DMS153 (cell line): ENCODE measurements at regions not wholly inside any gene's neighbourhood (a gene's known extent, or its start where the extent isn't known, plus 50 kb on each side); places are given as distances from the start of the nearest gene placed in this dataset.
"Not testable (repeated sequence)": the region's sequence is repeated elsewhere in the genome, so short reads cannot be mapped to it uniquely, and the experiment has no call there.

Experiments used
- DNase-seq: peaks from one replicate; lab custom pipeline; 2025; lab: John Stamatoyannopoulos, UW

DNA sequence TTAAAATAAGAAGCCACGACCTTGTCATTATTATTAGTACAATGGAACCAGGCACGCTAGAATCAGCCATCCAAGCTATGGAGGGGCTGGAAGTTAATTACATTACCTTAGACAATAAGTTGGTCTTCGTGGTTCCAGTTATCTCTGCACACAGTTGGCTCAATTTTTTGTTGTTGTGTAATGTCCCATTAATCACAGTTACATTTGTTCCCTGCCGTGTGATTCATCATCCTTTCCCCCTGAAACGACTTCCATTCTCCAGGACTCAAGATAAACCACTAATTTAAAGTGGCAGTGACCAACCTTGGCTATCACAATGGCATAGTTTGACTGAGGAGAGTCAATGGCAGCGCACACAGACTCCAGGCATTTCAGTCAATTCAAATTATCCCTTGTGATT lies 905.0 kb downstream of the RAB28 start:
- no peak for DNase-seq

- DNase-seq: no peak
Observed at GRCh38 chr4:12576409-12576808, 907.7 kb downstream of the RAB28 start.

- no peak for DNase-seq
Observed at GRCh38 chr4:12573716-12574115, 910.4 kb downstream of the RAB28 start.

- DNase-seq: no peak
Observed at GRCh38 chr4:12562476-12563140, 921.5 kb downstream of the RAB28 start.

GRCh38 chr4:12562021-12562420 lies 922.1 kb downstream of the RAB28 start:
- DNase-seq: no peak

DNA sequence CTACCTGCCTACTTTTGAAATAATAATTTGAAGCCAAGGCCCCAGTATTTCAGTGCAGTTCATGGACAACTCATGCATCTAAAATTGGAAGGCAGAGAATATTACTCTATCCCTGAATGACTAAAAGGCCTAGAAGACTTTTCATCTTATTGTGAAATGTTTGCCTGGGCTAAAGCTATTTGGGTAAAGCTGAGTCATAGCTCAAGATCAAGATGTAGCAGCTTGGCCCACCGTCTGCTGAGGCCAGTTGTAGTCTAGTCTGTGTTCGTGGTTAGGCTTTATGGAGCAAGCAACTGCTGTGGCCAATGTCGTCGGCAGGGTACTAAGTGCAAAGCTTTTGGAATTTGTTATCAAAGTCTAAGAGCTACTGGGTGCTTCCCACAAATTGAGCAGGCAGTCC lies 929.1 kb downstream of the RAB28 start:
- no peak for DNase-seq

GRCh38 chr4:12548678-12549077 lies 935.5 kb downstream of the RAB28 start:
- no peak for DNase-seq

- DNase-seq: no peak
Observed at GRCh38 chr4:12545812-12546211, 938.3 kb downstream of the RAB28 start.

DNA sequence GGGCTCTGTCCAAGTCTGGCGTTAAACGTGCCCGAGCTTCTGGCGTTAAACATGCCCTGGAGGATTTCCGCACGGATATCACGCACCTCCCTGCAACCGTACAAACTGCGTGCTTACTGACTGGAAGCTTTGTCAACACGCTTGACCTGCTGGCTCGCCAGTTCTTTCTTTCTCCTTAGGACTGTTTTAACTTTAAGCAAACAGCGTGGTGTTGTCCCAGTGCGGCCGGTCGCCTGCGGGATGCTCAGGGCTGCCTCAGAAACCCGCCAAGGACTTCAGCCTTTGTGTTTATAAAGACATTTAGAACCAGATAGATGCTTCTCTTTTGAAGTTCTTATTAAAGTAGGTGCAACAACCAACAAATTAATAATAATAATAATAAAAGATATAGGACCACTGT lies 946.0 kb downstream of the RAB28 start:
- no peak for DNase-seq

GRCh38 chr4:12534684-12535083 lies 949.5 kb downstream of the RAB28 start:
- no peak for DNase-seq

- no peak for DNase-seq
Observed at GRCh38 chr4:12519426-12519825, 964.7 kb downstream of the RAB28 start.

- DNase-seq: no peak
Observed at GRCh38 chr4:12507868-12508481, 976.2 kb downstream of the RAB28 start.

DNA sequence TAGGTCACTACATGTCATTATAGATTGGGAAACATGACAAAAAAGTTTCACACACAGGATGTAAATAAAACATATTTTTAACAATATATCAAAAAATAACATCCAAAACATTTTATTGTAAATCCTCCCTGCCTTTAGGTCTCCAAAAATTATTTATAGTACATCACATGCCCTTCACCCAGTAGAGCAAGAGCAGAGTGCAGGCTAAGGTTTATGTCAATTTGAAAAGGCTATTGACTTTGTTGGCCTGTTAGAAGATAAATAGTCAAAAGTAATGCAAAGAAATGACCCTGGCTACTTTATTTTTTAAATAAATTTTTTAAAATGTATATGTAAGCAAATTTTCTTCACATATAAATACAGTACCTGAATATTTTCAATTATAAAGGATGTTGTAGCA lies 983.7 kb downstream of the RAB28 start:
- no peak for DNase-seq

DNA sequence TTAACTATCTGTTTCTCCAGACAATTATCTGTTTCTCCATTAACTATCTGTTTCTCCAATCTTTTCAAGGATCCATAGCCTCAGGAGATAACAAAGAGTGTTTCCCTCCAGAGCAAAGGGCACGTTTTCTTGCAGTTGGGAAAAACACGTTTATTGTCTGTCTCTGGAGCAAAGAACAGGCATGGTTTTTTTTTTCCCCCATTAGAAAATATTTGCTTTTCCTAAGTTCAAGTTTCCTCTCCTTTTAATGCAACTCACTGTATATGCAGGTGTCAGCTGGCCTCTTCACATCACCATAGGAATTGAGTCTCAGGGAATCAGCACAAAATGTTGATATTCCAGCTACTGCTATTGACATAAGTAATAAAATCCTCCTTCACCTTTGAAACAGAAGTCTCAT lies 984.4 kb downstream of the RAB28 start:
- no peak for DNase-seq

DNA sequence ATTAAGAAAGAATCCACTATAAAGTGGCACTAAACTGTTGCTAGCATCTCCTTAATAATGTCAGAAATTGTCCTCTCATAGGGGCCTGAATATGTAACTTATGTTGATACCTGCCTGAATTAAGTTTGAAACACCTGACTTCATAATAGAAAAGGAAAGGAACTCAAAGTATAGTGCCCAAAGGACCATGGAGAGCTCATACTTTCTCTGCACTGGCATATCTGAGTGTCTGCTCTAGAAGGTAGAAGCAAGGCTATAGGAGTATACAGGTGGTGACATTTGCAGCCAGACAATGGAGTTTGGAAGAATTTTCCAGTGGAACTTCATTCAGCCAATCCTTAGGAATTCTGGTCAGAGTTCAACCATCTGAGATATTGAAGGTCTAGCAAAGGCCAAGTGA lies 988.9 kb downstream of the RAB28 start:
- no peak for DNase-seq

- DNase-seq: no peak
Observed at GRCh38 chr4:12492730-12493393, 991.3 kb downstream of the RAB28 start.

DNA sequence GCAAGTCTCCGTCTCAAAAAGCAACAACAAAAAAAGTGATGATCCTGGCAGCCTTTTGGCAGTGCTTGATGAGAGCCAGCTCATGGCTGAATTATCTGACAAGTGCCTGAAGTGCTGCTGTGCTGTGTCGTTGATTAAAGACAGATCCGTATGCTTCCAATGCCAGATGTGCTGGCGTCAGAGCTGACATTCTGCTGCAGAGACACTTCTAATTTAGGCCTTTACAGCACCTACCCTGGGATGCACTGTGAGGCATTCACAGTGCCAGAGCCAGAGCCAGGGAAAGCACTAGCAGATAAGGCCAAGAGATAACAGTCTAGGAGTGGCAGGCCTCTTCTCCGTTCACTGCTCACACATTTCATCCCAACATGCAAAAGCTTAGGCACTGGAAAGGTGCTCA lies 995.5 kb downstream of the RAB28 start:
- no peak for DNase-seq

DNA sequence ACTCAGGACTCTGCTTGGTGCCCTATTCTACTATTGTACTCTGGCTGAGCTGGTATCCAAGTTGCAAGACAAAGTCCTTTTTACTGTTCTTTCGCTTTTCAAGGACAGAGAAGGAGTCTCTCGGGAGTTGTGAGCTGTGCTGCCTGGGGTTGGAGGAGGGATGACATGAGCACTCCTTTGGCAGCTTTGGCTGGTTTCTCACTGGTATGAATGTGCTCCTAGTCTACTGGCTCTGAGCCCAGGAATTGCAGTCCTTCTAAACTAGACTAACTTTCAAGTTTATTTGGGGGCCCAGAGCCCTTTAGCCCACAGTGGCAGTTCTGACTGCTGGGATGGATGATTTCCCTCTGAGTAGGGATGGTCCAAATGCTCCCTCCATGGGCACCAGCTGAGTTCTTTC lies 997.1 kb downstream of the RAB28 start:
- no peak for DNase-seq

DNA sequence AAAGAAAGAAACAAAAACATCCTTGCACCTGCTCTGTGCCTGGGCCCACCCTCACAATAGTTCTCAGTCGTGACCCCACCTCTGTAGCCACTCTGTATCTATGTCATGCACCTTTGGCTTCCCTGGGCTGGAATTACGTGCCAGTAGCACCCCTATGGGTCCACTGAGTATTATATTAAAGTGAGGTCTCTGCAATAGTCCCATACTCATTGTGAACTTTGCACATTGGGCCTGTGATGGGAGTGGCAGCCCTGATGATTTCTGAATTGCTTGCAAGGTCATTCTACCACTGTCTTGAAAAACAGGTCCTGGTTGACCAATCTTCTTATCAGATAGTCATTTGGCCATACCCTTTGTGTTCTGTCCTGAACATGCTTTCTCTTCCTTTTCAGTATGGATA lies 1012.1 kb downstream of the RAB28 start:
- no peak for DNase-seq

- no peak for DNase-seq
Observed at GRCh38 chr4:12471193-12471592, 1012.9 kb downstream of the RAB28 start.

DNA sequence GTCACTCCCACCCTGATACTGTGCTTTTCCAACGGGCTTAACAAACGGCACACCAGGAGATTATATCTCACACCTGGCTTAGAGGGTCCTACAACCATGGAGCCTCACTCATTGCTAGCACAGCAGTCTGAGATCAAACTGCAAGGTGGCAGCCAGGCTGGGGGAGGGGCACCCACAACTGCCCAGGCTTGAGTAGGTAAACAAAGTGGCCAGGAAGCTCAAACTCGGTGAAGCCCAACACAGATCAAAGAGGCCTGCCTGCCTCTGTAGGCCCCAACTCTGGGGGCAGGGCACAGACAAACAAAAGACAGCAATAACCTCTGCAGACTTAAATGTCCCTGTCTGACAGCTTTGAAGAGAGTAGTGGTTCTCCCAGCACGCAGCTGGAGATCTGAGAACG lies 1022.6 kb downstream of the RAB28 start:
- not testable (repeated sequence) for DNase-seq

GRCh38 chr4:12459126-12459525 lies 1025.0 kb downstream of the RAB28 start:
- no peak for DNase-seq

GRCh38 chr4:12458621-12459020 lies 1025.5 kb downstream of the RAB28 start:
- no peak for DNase-seq

DNA sequence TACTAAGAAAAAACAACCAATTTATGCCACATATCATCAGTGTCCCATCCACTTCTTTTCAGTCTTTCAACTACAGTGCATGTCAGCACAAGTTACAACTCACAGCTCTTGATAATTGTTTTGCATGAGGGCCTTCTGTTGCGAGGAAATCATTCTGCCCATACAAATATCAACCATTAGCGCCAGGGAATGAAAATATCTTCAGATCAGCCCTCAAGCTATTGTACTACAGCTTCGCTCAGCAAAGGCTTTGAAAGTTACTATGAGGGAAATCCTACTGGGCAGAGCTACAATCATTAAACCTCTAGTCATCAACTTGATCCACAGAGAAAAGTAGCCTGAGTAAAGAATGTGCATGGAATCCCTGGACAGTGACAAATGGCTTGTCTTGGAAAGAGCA lies 1023.6 kb upstream of the HS3ST1 start:
- DNase-seq: no peak
